ENCODE measurements at regions not wholly inside any gene's neighbourhood (a gene's known extent, or its start where the extent isn't known, plus 50 kb on each side); places are given as distances from the start of the nearest gene placed in this dataset.
A peak's percentile ranks its signal among the peaks of the same experiment; 100 is the strongest.

GRCh38 chr4:62709618-62710252, 1509.6 kb downstream of the ADGRL3 start:
- Histone ChIP-seq H3K4me2 (ENCODE audit: low read length) (no peak overlapping the region), H4K20me1 (ENCODE audit: insufficient read depth, low read length) (no peaks in the 10 kb centered on the region), H3K79me2 (ENCODE audit: insufficient read depth, low read depth, low read length) (no peaks in the 10 kb centered on the region), H3K4me3 (ENCODE audit: low read depth, low read length, poor library complexity, severe bottlenecking) (no peak overlapping the region), H3K9me2 (ENCODE audit: insufficient read depth, low read length) (no peaks in the 10 kb centered on the region), H3K4me1 (ENCODE audit: insufficient read depth, low read length, poor library complexity, severe bottlenecking) (no peaks in the 10 kb centered on the region), H3K27ac (ENCODE audit: low read depth, low read length, poor library complexity, severe bottlenecking) (no peak overlapping the region), H3K9me3 (ENCODE audit: low read length) (no peaks in the 10 kb centered on the region), H3K36me3 (ENCODE audit: insufficient read depth, low read length) (no peaks in the 10 kb centered on the region), H2AFZ (ENCODE audit: low read length) (no peak overlapping the region)
- no peak for TF ChIP-seq EZH2phosphoT487 (IDR thresholded peaks at IDR 0.05; ENCODE audit: borderline replicate concordance, low read depth, low read length)
- peak; percentile 76 for TF ChIP-seq CTCF (conservative IDR thresholded peaks at IDR 0.05; ENCODE audit: low read length)
- POLR2A ChIA-PET = interaction anchor here (0.6 kb wide), 1 partner anchor 977 kb away, joined by 3 read pairs; no protein-coding TSS in a partner anchor
- BruUV-seq (replicated peaks) = no TSS peak
- DNase-seq (ENCODE audit: low spot score) = peak; percentile 15
- intact Hi-C loops (cut with micrococcal nuclease; ENCODE audit: unreplicated experiment) = no loop called here
- CTCF ChIA-PET (ENCODE audit: unreplicated experiment) = no interaction called here

GRCh38 chr4:62706423-62706822, 1506.3 kb downstream of the ADGRL3 start:
- H3K79me2 ChIP-seq (ENCODE audit: insufficient read depth, low read depth, low read length) = no peaks in the 10 kb centered on the region
- ChIA-PET CTCF (ENCODE audit: unreplicated experiment) (no interaction called here), POLR2A (no interaction called here)
- TF ChIP-seq CTCF (conservative IDR thresholded peaks at IDR 0.05; ENCODE audit: low read length) (no peak), EZH2phosphoT487 (IDR thresholded peaks at IDR 0.05; ENCODE audit: borderline replicate concordance, low read depth, low read length) (no peak)
- H3K4me3 ChIP-seq (ENCODE audit: low read depth, low read length, poor library complexity, severe bottlenecking) = no peak overlapping the region
- no peaks in the 10 kb centered on the region for H3K4me1 ChIP-seq (ENCODE audit: insufficient read depth, low read length, poor library complexity, severe bottlenecking)
- H3K9me3 ChIP-seq (ENCODE audit: low read length) = no peaks in the 10 kb centered on the region
- BruUV-seq (replicated peaks) = no TSS peak
- no peak overlapping the region for H3K4me2 ChIP-seq (ENCODE audit: low read length)
- H3K9me2 ChIP-seq (ENCODE audit: insufficient read depth, low read length) = no peaks in the 10 kb centered on the region
- H4K20me1 ChIP-seq (ENCODE audit: insufficient read depth, low read length) = no peaks in the 10 kb centered on the region
- no peak overlapping the region for H3K27ac ChIP-seq (ENCODE audit: low read depth, low read length, poor library complexity, severe bottlenecking)
- DNase-seq (ENCODE audit: low spot score) = no peak
- intact Hi-C loops (cut with micrococcal nuclease; ENCODE audit: unreplicated experiment) = no loop called here
- H3K36me3 ChIP-seq (ENCODE audit: insufficient read depth, low read length) = no peaks in the 10 kb centered on the region
- no peak overlapping the region for H2AFZ ChIP-seq (ENCODE audit: low read length)

- H3K4me1 ChIP-seq (ENCODE audit: insufficient read depth, low read length, poor library complexity, severe bottlenecking) = no peaks in the 10 kb centered on the region
- no peaks in the 10 kb centered on the region for H4K20me1 ChIP-seq (ENCODE audit: insufficient read depth, low read length)
- no peaks in the 10 kb centered on the region for H3K79me2 ChIP-seq (ENCODE audit: insufficient read depth, low read depth, low read length)
- TF ChIP-seq CTCF (conservative IDR thresholded peaks at IDR 0.05; ENCODE audit: low read length) (no peak), EZH2phosphoT487 (IDR thresholded peaks at IDR 0.05; ENCODE audit: borderline replicate concordance, low read depth, low read length) (no peak)
- no peak overlapping the region for H3K27ac ChIP-seq (ENCODE audit: low read depth, low read length, poor library complexity, severe bottlenecking)
- no peak overlapping the region for H3K4me2 ChIP-seq (ENCODE audit: low read length)
- POLR2A ChIA-PET = interaction anchor here (0.6 kb wide), 1 partner anchor 605 kb away, joined by 3 read pairs; no protein-coding TSS in a partner anchor
- CTCF ChIA-PET (ENCODE audit: unreplicated experiment) = no interaction called here
- no peaks in the 10 kb centered on the region for H3K9me3 ChIP-seq (ENCODE audit: low read length)
- no peaks in the 10 kb centered on the region for H3K36me3 ChIP-seq (ENCODE audit: insufficient read depth, low read length)
- H2AFZ ChIP-seq (ENCODE audit: low read length) = no peak overlapping the region
- no peak for DNase-seq (ENCODE audit: low spot score)
- no peak overlapping the region for H3K4me3 ChIP-seq (ENCODE audit: low read depth, low read length, poor library complexity, severe bottlenecking)
- BruUV-seq (replicated peaks) = no TSS peak
- intact Hi-C loops (cut with micrococcal nuclease; ENCODE audit: unreplicated experiment) = no loop called here
- H3K9me2 ChIP-seq (ENCODE audit: insufficient read depth, low read length) = no peaks in the 10 kb centered on the region
Observed at GRCh38 chr4:62683799-62684566, 1483.9 kb downstream of the ADGRL3 start.

Data from OCI-LY7 (cell line).